K562 (cell line): ENCODE measurements at regions not wholly inside any gene's neighbourhood (a gene's known extent, or its start where the extent isn't known, plus 50 kb on each side); places are given as distances from the start of the nearest gene placed in this dataset.

ENCODE experiments used
- ATAC-seq: fragments of 200-7000 bp; cut with Tn5 transposase; 3 replicates; pipeline ENCODE4 v1.9.1; 2020; ENCODE audit warnings: moderate library complexity
- BruUV-seq: library from RNA; stranded (reverse); fragments of 400-500 nt; replicated peaks from 2 replicates; lab custom pipeline; 2021; lab: Mats Ljungman, UMichigan
- CTCF ChIA-PET: fragments of 300-600 bp; formaldehyde crosslinking; extraction: SDS; loops from one replicate; lab custom pipeline; 2021; ENCODE audit warnings: low intra/inter-chr PET ratio; lab: Yijun Ruan, JAX
- POLR2A ChIA-PET: fragments of 300-600, 350-650 bp; sonication (Branson Sonifier 250); formaldehyde crosslinking; extraction: SDS; loops from one replicate; lab custom pipeline; 2021; ENCODE audit warnings: antibody characterized with exemption, inconsistent platforms; lab: Yijun Ruan, JAX
- DNase-seq, 4 experiments: peaks; one replicate each; pipeline versions ENCODE4 v3.0.0 to v3.0.0-alpha.2; 2011 to 2018; ENCODE audit warnings: low spot score in 3 of 4, mixed read lengths in 3 of 4; ENCODE audit errors: extremely low read depth in 1 of 4
- FAIRE-seq: peaks from 2 replicates; lab custom pipeline; 2011; peaks lifted over from hg19 to GRCh38; lab: Jason Lieb, UNC
- H2AFZ ChIP-seq: 2 replicates; pipeline ENCODE4 v1.6.0; 2011; ENCODE audit warnings: low read depth, low read length, control low read depth, inconsistent platforms
- H3K27ac ChIP-seq: fragments of 200-600 bp; 3 replicates; pipeline ENCODE4 v1.8.0; 2011; ENCODE audit warnings: low read depth, mild to moderate bottlenecking, control low read depth, inconsistent platforms, low read length, moderate library complexity, mixed read lengths; ENCODE audit errors: extremely low read depth
- H3K27me3 ChIP-seq, 2 experiments: fragments of 300-600 bp in 1 of 2; 2 replicates in 1 of 2; 3 replicates in 1 of 2; pipeline versions ENCODE4 v1.6.0 to v1.8.0; 2011; ENCODE audit warnings: inconsistent platforms in 2 of 2, low read length in 2 of 2, mild to moderate bottlenecking in 1 of 2, mixed read lengths in 1 of 2, moderate library complexity in 1 of 2; ENCODE audit not compliant: control insufficient read depth in 2 of 2, insufficient read depth in 2 of 2
- H3K36me3 ChIP-seq: fragments of 300-600 bp; 3 replicates; pipeline ENCODE4 v1.8.0; 2011; ENCODE audit warnings: mild to moderate bottlenecking, low read length, inconsistent platforms; ENCODE audit not compliant: control insufficient read depth, insufficient read depth
- H3K4me1 ChIP-seq, 2 experiments: fragments of 200-600 bp in 1 of 2; replicated peaks in 1 of 2; 2 replicates in 1 of 2; 3 replicates in 1 of 2; pipeline versions ENCODE4 v1.5.1 to v1.8.0; 2011; ENCODE audit warnings: inconsistent platforms in 2 of 2, low read length in 2 of 2, mild to moderate bottlenecking in 1 of 2, mixed read lengths in 1 of 2, moderate library complexity in 1 of 2; ENCODE audit not compliant: control insufficient read depth in 2 of 2, insufficient read depth in 2 of 2
- H3K4me2 ChIP-seq: 2 replicates; pipeline ENCODE4 v1.6.1; 2011; ENCODE audit warnings: low read length, control low read depth, inconsistent platforms, mixed read lengths; ENCODE audit not compliant: insufficient read depth
- H3K4me3 ChIP-seq: fragments of 200-600 bp; sonication (generic), shearing (Covaris generic); 2 replicates; pipeline ENCODE4 v1.5.1; 2016; ENCODE audit warnings: control low read depth, inconsistent platforms
- H3K79me2 ChIP-seq: fragments of 200-600 bp; 3 replicates; pipeline ENCODE4 v1.8.0; 2011; ENCODE audit warnings: low read length, inconsistent platforms; ENCODE audit not compliant: control insufficient read depth, insufficient read depth
- H3K9ac ChIP-seq, 2 experiments: 2 replicates each; pipeline versions ENCODE4 v1.6.0 to v1.6.1; 2011; ENCODE audit warnings: low read depth in 2 of 2, low read length in 2 of 2, control low read depth in 1 of 2, inconsistent platforms in 1 of 2, mild to moderate bottlenecking in 1 of 2, mixed read lengths in 1 of 2; ENCODE audit not compliant: insufficient read depth in 1 of 2
- H3K9me1 ChIP-seq: one replicate; pipeline ENCODE4 v1.6.0; 2011; ENCODE audit warnings: inconsistent platforms, mild to moderate bottlenecking, low read length, moderate library complexity; ENCODE audit not compliant: control insufficient read depth, insufficient read depth
- H3K9me3 ChIP-seq: replicated peaks from 2 replicates; pipeline ENCODE4 v1.5.1; 2011; ENCODE audit warnings: low read depth, low read length, inconsistent platforms; ENCODE audit not compliant: control insufficient read depth, insufficient read depth
- H4K20me1 ChIP-seq: replicated peaks from 2 replicates; pipeline ENCODE4 v1.6.1; 2011; ENCODE audit warnings: low read length, inconsistent platforms, mixed read lengths; ENCODE audit not compliant: control insufficient read depth, insufficient read depth
- CEBPG ChIP-seq, 3 experiments: fragments of 200-800 bp in 1 of 3; sonication (Bioruptor generic) in 1 of 3; sonication (generic) in 1 of 3; formaldehyde crosslinking in 1 of 3; IDR thresholded peaks in 2 of 3; conservative IDR thresholded peaks in 1 of 3; 2 replicates each; pipeline versions ENCODE4 v1.6.1 to v1.8.0; 2016 to 2022; ENCODE audit warnings: missing compliant biosample characterization in 2 of 3, missing genetic modification characterization in 2 of 3, mild to moderate bottlenecking in 1 of 3, missing genetic modification reagents in 1 of 3
- CGGBP1 ChIP-seq: fragments of 250-450 bp; sonication (Bioruptor Pico); IDR thresholded peaks from 2 replicates; pipeline ENCODE4 v1.9.0; 2021; ENCODE audit warnings: mild to moderate bottlenecking
- CTCF ChIP-seq, 3 experiments: IDR thresholded peaks in 2 of 3; conservative IDR thresholded peaks in 1 of 3; 2 replicates each; pipeline ENCODE4 v1.5.1; 2011 to 2012; ENCODE audit warnings: low read length in 3 of 3, mild to moderate bottlenecking in 3 of 3, control low read depth in 2 of 3, improper control_type of control experiment in 1 of 3, inconsistent platforms in 1 of 3, low read depth in 1 of 3, mixed read lengths in 1 of 3, moderate library complexity in 1 of 3; ENCODE audit not compliant: insufficient read depth in 2 of 3
- FOXJ2 ChIP-seq: fragments of 200-800 bp; sonication (Bioruptor generic); IDR thresholded peaks from 2 replicates; pipeline ENCODE4 v1.6.1; 2016; ENCODE audit warnings: missing genetic modification characterization, missing compliant biosample characterization
- FOXP1 ChIP-seq: sonication (generic); formaldehyde crosslinking; IDR thresholded peaks from 2 replicates; pipeline ENCODE4 v1.8.0; 2022; ENCODE audit warnings: mild to moderate bottlenecking, missing genetic modification reagents
- HEY1 ChIP-seq: fragments of 250-450 bp; sonication (Bioruptor Pico); IDR thresholded peaks from 2 replicates; pipeline ENCODE4 v1.5.0; 2020; ENCODE audit warnings: mild to moderate bottlenecking, moderate library complexity, borderline replicate concordance
- MLLT1 ChIP-seq, 2 experiments: fragments of 450-650 bp; IDR thresholded peaks; 2 replicates each; pipeline ENCODE4 v1.6.1; 2016
- NFIC ChIP-seq: fragments of 450-650 bp; IDR thresholded peaks from 2 replicates; pipeline ENCODE4 v1.6.1; 2017; ENCODE audit warnings: mild to moderate bottlenecking, inconsistent platforms
- POLR2G ChIP-seq: fragments of 200-400 bp; formaldehyde crosslinking; IDR thresholded peaks from 2 replicates; pipeline ENCODE4 v1.6.1; 2017; ENCODE audit warnings: low read depth, mild to moderate bottlenecking, antibody characterized with exemption, low read length, moderate library complexity
- RFX7 ChIP-seq: fragments of 250-450 bp; sonication (Bioruptor Pico); IDR thresholded peaks from 2 replicates; pipeline ENCODE4 v1.5.1; 2021; ENCODE audit warnings: mild to moderate bottlenecking
- SMAD2 ChIP-seq: fragments of 150-350 bp; IDR thresholded peaks from 2 replicates; pipeline ENCODE4 v1.6.1; 2014; ENCODE audit warnings: low read depth, mild to moderate bottlenecking, low read length
- SMARCC2 ChIP-seq: fragments of 450-650 bp; IDR thresholded peaks from 2 replicates; pipeline ENCODE4 v1.6.1; 2017; ENCODE audit warnings: antibody characterized with exemption, moderate library complexity, mild to moderate bottlenecking, low read depth
- TCFL5 ChIP-seq: fragments of 250-450 bp; sonication (Bioruptor Pico); conservative IDR thresholded peaks from 2 replicates; pipeline ENCODE4 v1.6.1; 2021; ENCODE audit warnings: mild to moderate bottlenecking, moderate library complexity, matching md5 sums
- ZNF217 ChIP-seq: sonication (generic); formaldehyde crosslinking; IDR thresholded peaks from 2 replicates; pipeline ENCODE4 v1.8.0; 2022; ENCODE audit warnings: mild to moderate bottlenecking, missing genetic modification reagents
- ZNF232 ChIP-seq: sonication (generic); formaldehyde crosslinking; IDR thresholded peaks from 2 replicates; pipeline ENCODE4 v1.8.0; 2022; ENCODE audit warnings: mild to moderate bottlenecking, missing genetic modification reagents
- ZNF408 ChIP-seq: fragments of 250-450 bp; sonication (Bioruptor Pico); IDR thresholded peaks from 2 replicates; pipeline ENCODE4 v1.4.0; 2020; ENCODE audit warnings: low read depth, mild to moderate bottlenecking, moderate library complexity
- ZNF76 ChIP-seq: fragments of 250-450 bp; sonication (Bioruptor Pico); IDR thresholded peaks from 2 replicates; pipeline ENCODE4 v1.4.0; 2020; ENCODE audit warnings: mild to moderate bottlenecking, moderate library complexity, borderline replicate concordance
- in situ Hi-C: fragments of 300-500 bp; cut with MboI; formaldehyde crosslinking; loops from 4 replicates; pipeline ENCODE4 v1.15.0; 2018; ENCODE audit warnings: inconsistent platforms, mixed read lengths
- intact Hi-C: fragments of 100-400 bp; cut with micrococcal nuclease; formaldehyde crosslinking; loops from 2 replicates; pipeline ENCODE4 v1.14.2; 2022
- TF ChIP-seq, protein P1 (sequence below): sonication (generic); formaldehyde crosslinking; IDR thresholded peaks from 2 replicates; pipeline ENCODE4 v1.8.1; 2023; ENCODE audit warnings: mild to moderate bottlenecking, missing genetic modification reagents
- TF ChIP-seq, protein P2 (sequence below), 2 experiments: fragments of 250-450 bp in 1 of 2; fragments of 450-650 bp in 1 of 2; sonication (Bioruptor Pico) in 1 of 2; IDR thresholded peaks; 2 replicates each; pipeline versions ENCODE4 v1.6.1 to v1.8.0; 2016 to 2021; ENCODE audit warnings: mild to moderate bottlenecking in 2 of 2, moderate library complexity in 2 of 2, missing compliant biosample characterization in 1 of 2, missing genetic modification characterization in 1 of 2

DNA sequence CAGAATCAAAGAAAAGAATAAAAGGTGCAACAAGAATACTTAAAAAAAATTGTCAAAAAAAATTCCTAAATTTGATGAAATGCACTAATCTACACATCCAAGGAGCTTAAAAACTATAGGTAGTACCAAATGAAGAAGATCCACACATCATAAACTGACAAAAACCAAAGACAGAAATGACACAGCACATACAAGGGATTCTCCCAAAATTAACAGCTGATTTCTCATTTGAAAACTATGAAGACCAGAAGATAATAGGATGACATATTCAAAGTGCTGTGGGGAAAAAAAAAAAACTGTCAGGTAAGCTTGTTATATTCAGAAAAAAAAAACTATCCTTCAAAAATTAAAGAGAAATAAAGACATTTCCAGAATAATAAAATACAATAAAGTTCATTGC is 618.2 kb downstream of the TNS3 start:
- Histone ChIP-seq H2AFZ (no peak overlapping the region), H3K27me3 (no peaks in the 10 kb centered on the region), H4K20me1 (no peaks in the 10 kb centered on the region), H3K9me3 (no peaks in the 10 kb centered on the region), H3K4me1 (no peaks in the 10 kb centered on the region), H3K4me3 (no peak overlapping the region), H3K79me2 (no peaks in the 10 kb centered on the region), H3K36me3 (no peaks in the 10 kb centered on the region), H3K9ac (no peak overlapping the region), H3K9me1 (no peaks in the 10 kb centered on the region), H3K27ac (no peak overlapping the region), H3K4me2 (no peak overlapping the region)
- in situ Hi-C loops (no loop called here), intact Hi-C loops (no loop called here)
- DNase-seq = no peak
- FAIRE-seq = no peak
- ATAC-seq = no peak
- no TSS peak for BruUV-seq
- TF ChIP-seq FOXJ2 = no peak
- TF ChIP-seq, protein P1, sequence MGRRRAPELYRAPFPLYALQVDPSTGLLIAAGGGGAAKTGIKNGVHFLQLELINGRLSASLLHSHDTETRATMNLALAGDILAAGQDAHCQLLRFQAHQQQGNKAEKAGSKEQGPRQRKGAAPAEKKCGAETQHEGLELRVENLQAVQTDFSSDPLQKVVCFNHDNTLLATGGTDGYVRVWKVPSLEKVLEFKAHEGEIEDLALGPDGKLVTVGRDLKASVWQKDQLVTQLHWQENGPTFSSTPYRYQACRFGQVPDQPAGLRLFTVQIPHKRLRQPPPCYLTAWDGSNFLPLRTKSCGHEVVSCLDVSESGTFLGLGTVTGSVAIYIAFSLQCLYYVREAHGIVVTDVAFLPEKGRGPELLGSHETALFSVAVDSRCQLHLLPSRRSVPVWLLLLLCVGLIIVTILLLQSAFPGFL = no peak
- TF ChIP-seq ZNF232 (CRISPR knock-in tag) = no peak
- TF ChIP-seq POLR2G = no peak
- no peak for TF ChIP-seq CTCF (IDR thresholded peaks at IDR 0.05 in 2 of 3, conservative IDR thresholded peaks at IDR 0.05 in 1 of 3; ENCODE audit: insufficient read depth in 2 of 3, low read depth in 1 of 3, low read length in 3 of 3)
- no peak for TF ChIP-seq SMARCC2
- TF ChIP-seq RFX7 (CRISPR knock-in tag) = no peak
- no peak for TF ChIP-seq ZNF217
- no peak for TF ChIP-seq NFIC
- TF ChIP-seq CGGBP1 = no peak
- TF ChIP-seq TCFL5 = no peak
- TF ChIP-seq, protein P2, sequence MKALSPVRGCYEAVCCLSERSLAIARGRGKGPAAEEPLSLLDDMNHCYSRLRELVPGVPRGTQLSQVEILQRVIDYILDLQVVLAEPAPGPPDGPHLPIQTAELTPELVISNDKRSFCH (CRISPR knock-in tag; IDR thresholded peaks at IDR 0.05) = no peak
- TF ChIP-seq, protein P2 (tag; IDR thresholded peaks at IDR 0.05) = no peak
- no peak for TF ChIP-seq ZNF408 (CRISPR knock-in tag)
- TF ChIP-seq HEY1 (CRISPR knock-in tag) = no peak
- no peak for TF ChIP-seq CEBPG (CRISPR knock-in tag; IDR thresholded peaks at IDR 0.05)
- TF ChIP-seq CEBPG (tag; conservative IDR thresholded peaks at IDR 0.05 in 1 of 2, IDR thresholded peaks at IDR 0.05 in 1 of 2) = no peak
- no peak for TF ChIP-seq ZNF76 (CRISPR knock-in tag)
- TF ChIP-seq SMAD2 = no peak
- no peak for TF ChIP-seq FOXP1 (CRISPR knock-in tag)
- no peak for TF ChIP-seq MLLT1 (IDR thresholded peaks at IDR 0.05)
- CTCF ChIA-PET = no interaction called here
- POLR2A ChIA-PET = no interaction called here
